CD14-positive monocyte (primary cell): ENCODE measurements at regions not wholly inside any gene's neighbourhood (a gene's known extent, or its start where the extent isn't known, plus 50 kb on each side); places are given as distances from the start of the nearest gene placed in this dataset.

Source experiments
- DNase-seq, 3 donors: peaks; one replicate each; pipeline ENCODE4 v3.0.0-alpha.2; 2011 to 2022
- H2AFZ ChIP-seq: 2 replicates; pipeline ENCODE4 v1.6.0; 2012; ENCODE audit warnings: mild to moderate bottlenecking, low read depth, low read length, inconsistent platforms; ENCODE audit not compliant: insufficient read depth, poor library complexity, severe bottlenecking
- H3K27ac ChIP-seq, 2 donors: 1 replicate in 1 of 2; 2 replicates in 1 of 2; pipeline ENCODE4 v1.5.1; 2012 to 2013; ENCODE audit warnings: low read length in 2 of 2, control low read depth in 1 of 2, inconsistent platforms in 1 of 2, low read depth in 1 of 2, mild to moderate bottlenecking in 1 of 2
- H3K27me3 ChIP-seq, 2 donors: one replicate each; pipeline versions ENCODE4 v1.6.0 to v1.6.1; 2011 to 2013; ENCODE audit warnings: low read length in 2 of 2; ENCODE audit not compliant: control insufficient read depth in 2 of 2, insufficient read depth in 2 of 2
- H3K36me3 ChIP-seq, 2 donors: replicated peaks in 1 of 2; 1 replicate in 1 of 2; 2 replicates in 1 of 2; pipeline versions ENCODE4 v1.5.1 to v1.6.1; 2012 to 2013; ENCODE audit warnings: low read length in 2 of 2, control low read depth in 1 of 2, inconsistent platforms in 1 of 2, mild to moderate bottlenecking in 1 of 2; ENCODE audit not compliant: insufficient read depth in 2 of 2, control insufficient read depth in 1 of 2
- H3K4me1 ChIP-seq, 2 donors: 1 replicate in 1 of 2; 2 replicates in 1 of 2; pipeline versions ENCODE4 v1.5.1 to v1.6.1; 2012 to 2013; ENCODE audit warnings: low read length in 2 of 2, control low read depth in 1 of 2, inconsistent platforms in 1 of 2, mild to moderate bottlenecking in 1 of 2, moderate library complexity in 1 of 2; ENCODE audit not compliant: insufficient read depth in 2 of 2, control insufficient read depth in 1 of 2
- H3K4me2 ChIP-seq: replicated peaks from 2 replicates; pipeline ENCODE3; 2012; ENCODE audit warnings: low read length, moderate library complexity, mild to moderate bottlenecking; ENCODE audit not compliant: poor library complexity, severe bottlenecking; ENCODE audit errors: extremely low read depth
- H3K4me3 ChIP-seq, 3 experiments: fragments of 200-600 bp in 1 of 3; sonication (generic) in 1 of 3; replicated peaks in 1 of 3; 1 replicate in 2 of 3; 2 replicates in 1 of 3; pipeline ENCODE4 v1.5.1; 2011 to 2013; ENCODE audit warnings: low read length in 3 of 3, mild to moderate bottlenecking in 3 of 3, control low read depth in 2 of 3, low read depth in 2 of 3, inconsistent platforms in 1 of 3, moderate library complexity in 1 of 3
- H3K79me2 ChIP-seq: 2 replicates; pipeline ENCODE4 v1.6.0; 2012; ENCODE audit warnings: mild to moderate bottlenecking, control low read depth, inconsistent platforms, low read length, moderate library complexity; ENCODE audit not compliant: insufficient read depth
- H3K9ac ChIP-seq: 2 replicates; pipeline ENCODE4 v1.6.0; 2017; ENCODE audit warnings: low read length, mild to moderate bottlenecking; ENCODE audit not compliant: insufficient read depth, poor library complexity, severe bottlenecking
- H3K9me3 ChIP-seq, 2 donors: replicated peaks in 1 of 2; 1 replicate in 1 of 2; 2 replicates in 1 of 2; pipeline versions ENCODE4 v1.5.1 to v1.6.1; 2012 to 2013; ENCODE audit warnings: low read length in 2 of 2, control low read depth in 1 of 2; ENCODE audit not compliant: control insufficient read depth in 1 of 2, insufficient read depth in 1 of 2
- H4K20me1 ChIP-seq: 2 replicates; pipeline ENCODE4 v1.6.0; 2012; ENCODE audit warnings: mild to moderate bottlenecking, low read length, control low read depth, moderate library complexity; ENCODE audit not compliant: insufficient read depth
- H3K27ac Mint-ChIP-seq, 7 donors: one replicate each; pipeline ENCODE4 v1.8.0; 2020; ENCODE audit warnings: mild to moderate bottlenecking in 7 of 7, mixed read lengths in 7 of 7, moderate library complexity in 6 of 7, inconsistent platforms in 2 of 7
- H3K27me3 Mint-ChIP-seq, 3 donors: one replicate each; pipeline ENCODE4 v1.8.0; 2021 to 2022; ENCODE audit warnings: low read depth in 3 of 3, mild to moderate bottlenecking in 3 of 3, mixed read lengths in 3 of 3, moderate library complexity in 3 of 3, inconsistent platforms in 1 of 3
- H3K36me3 Mint-ChIP-seq, 2 donors: one replicate each; pipeline ENCODE4 v1.8.0; 2020; ENCODE audit warnings: mixed read lengths in 2 of 2, inconsistent platforms in 1 of 2, mild to moderate bottlenecking in 1 of 2
- H3K4me1 Mint-ChIP-seq: one replicate; pipeline ENCODE4 v1.8.0; 2020; ENCODE audit warnings: mild to moderate bottlenecking, mixed read lengths
- H3K4me3 Mint-ChIP-seq, 2 donors: one replicate each; pipeline ENCODE4 v1.8.0; 2020; ENCODE audit warnings: mild to moderate bottlenecking in 2 of 2, mixed read lengths in 2 of 2, moderate library complexity in 1 of 2
- H3K9me3 Mint-ChIP-seq, 7 donors: one replicate each; pipeline ENCODE4 v1.8.0; 2020 to 2022; ENCODE audit warnings: mixed read lengths in 7 of 7, mild to moderate bottlenecking in 6 of 7, moderate library complexity in 6 of 7, inconsistent platforms in 2 of 7
- CTCF ChIP-seq: fragments of 200-600 bp; IDR thresholded peaks from one replicate; pipeline ENCODE4 v1.8.0; 2022; ENCODE audit warnings: antibody characterized with exemption, mild to moderate bottlenecking
- WGBS: methylation state at CpG from one replicate; pipeline ENCODE4 v1.1.5; 2013; ENCODE audit warnings: missing lambda C conversion rate; ENCODE audit not compliant: insufficient coverage; 5-methylcytosine and 5-hydroxymethylcytosine counted together
- intact Hi-C, 2 donors: fragments of 100-400 bp; cut with micrococcal nuclease; formaldehyde crosslinking; loops; one replicate each; pipeline versions ENCODE4 v1.15.0 to v1.15.1; 2023

- H3K79me2 ChIP-seq = no peaks in the 10 kb centered on the region
- DNase-seq = no peak
- no peaks in the 10 kb centered on the region for H3K27me3 ChIP-seq
- intact Hi-C loops = no loop called here
- no peak for TF ChIP-seq CTCF
- no peak overlapping the region for H3K4me2 ChIP-seq
- no peaks in the 10 kb centered on the region for H3K9me3 ChIP-seq
- Mint-ChIP-seq H3K27me3 (no peaks in the 10 kb centered on the region), H3K4me1 (no peaks in the 10 kb centered on the region), H3K36me3 (no peaks in the 10 kb centered on the region), H3K9me3 (peaks cover 0 to 3% (median 0%) of the 10 kb centered on the region in 7 donors), H3K4me3 (no peak overlapping the region), H3K27ac (no peak overlapping the region)
- no peak overlapping the region for H3K27ac ChIP-seq
- WGBS = 100% methylated on average over 1 of the region's 1 CpG
- no peak overlapping the region for H3K4me3 ChIP-seq
- H3K9ac ChIP-seq = no peak overlapping the region
- H3K36me3 ChIP-seq = no peaks in the 10 kb centered on the region
- H2AFZ ChIP-seq = no peak overlapping the region
- no peaks in the 10 kb centered on the region for H3K4me1 ChIP-seq
- no peaks in the 10 kb centered on the region for H4K20me1 ChIP-seq
Observed at GRCh38 chr13:79692846-79693245, 211.9 kb downstream of the NDFIP2 start.

GRCh38 chr13:79691826-79692225, 210.9 kb downstream of the NDFIP2 start:
- H3K4me3 Mint-ChIP-seq = no peak overlapping the region
- DNase-seq = no peak
- WGBS = no CpG with 5 or more reads among the region's 3 CpGs
- no peaks in the 10 kb centered on the region for H3K36me3 ChIP-seq
- H3K27me3 ChIP-seq = no peaks in the 10 kb centered on the region
- H3K27ac ChIP-seq = no peak overlapping the region
- H3K4me1 ChIP-seq = no peaks in the 10 kb centered on the region
- no peak overlapping the region for H3K4me3 ChIP-seq
- H3K4me1 Mint-ChIP-seq = no peaks in the 10 kb centered on the region
- TF ChIP-seq CTCF = no peak
- H3K9ac ChIP-seq = no peak overlapping the region
- intact Hi-C loops = no loop called here
- no peaks in the 10 kb centered on the region for H3K36me3 Mint-ChIP-seq
- no peaks in the 10 kb centered on the region for H3K9me3 ChIP-seq
- peaks cover 0 to 3% (median 0%) of the 10 kb centered on the region in 7 donors for H3K9me3 Mint-ChIP-seq
- no peak overlapping the region for H2AFZ ChIP-seq
- no peaks in the 10 kb centered on the region for H4K20me1 ChIP-seq
- no peak overlapping the region for H3K4me2 ChIP-seq
- H3K79me2 ChIP-seq = no peaks in the 10 kb centered on the region
- no peaks in the 10 kb centered on the region for H3K27me3 Mint-ChIP-seq
- no peak overlapping the region for H3K27ac Mint-ChIP-seq
